Cerebellar cortex (tissue), 1 donor: ENCODE measurements at regions not wholly inside any gene's neighbourhood (a gene's known extent, or its start where the extent isn't known, plus 50 kb on each side); places are given as distances from the start of the nearest gene placed in this dataset.
"Not testable (repeated sequence)": the region's sequence is repeated elsewhere in the genome, so short reads cannot be mapped to it uniquely, and the experiment has no call there.

ENCODE experiments used
- DNase-seq: peaks from one replicate; pipeline ENCODE4 v3.0.0-alpha.2; 2015; ENCODE audit warnings: low spot score

DNA sequence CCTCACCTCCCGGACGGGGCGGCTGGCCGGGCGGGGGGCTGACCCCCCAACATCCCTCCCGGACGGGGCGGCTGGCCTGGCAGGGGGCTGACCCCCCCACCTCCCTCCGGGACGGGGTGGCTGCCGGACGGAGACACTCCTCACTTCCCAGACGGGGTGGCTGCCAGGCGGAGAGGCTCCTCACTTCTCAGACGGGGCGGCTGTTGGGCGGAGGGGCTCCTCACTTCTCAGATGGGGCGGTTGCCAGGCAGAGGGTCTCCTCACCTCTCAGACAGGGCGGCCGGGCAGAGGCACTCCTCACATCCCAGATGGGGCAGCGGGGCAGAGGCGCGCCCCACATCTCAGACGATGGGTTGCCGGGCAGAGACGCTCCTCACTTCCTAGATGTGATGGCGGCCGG, 1280.7 kb upstream of the SEL1L start:
- not testable (repeated sequence) for DNase-seq

DNA sequence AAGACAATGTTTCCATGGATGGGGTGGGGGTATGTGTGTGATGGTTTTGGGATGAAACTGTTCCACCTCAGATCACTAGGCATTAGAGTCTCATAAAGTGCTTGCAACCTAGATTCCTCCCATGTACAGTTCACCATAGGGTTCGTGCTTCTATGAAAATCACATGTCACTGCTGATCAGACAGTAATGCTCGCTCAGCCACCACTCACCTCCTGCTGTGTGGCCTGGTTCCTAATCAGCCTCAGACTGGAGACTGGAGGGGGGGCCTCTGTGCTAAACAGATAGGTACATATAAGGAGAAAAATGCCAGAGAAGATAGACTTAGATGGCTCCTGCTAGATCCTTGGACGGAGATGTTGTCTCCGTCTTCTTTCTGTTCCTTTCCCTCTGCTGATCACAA, 1296.9 kb upstream of the SEL1L start:
- no peak for DNase-seq

DNA sequence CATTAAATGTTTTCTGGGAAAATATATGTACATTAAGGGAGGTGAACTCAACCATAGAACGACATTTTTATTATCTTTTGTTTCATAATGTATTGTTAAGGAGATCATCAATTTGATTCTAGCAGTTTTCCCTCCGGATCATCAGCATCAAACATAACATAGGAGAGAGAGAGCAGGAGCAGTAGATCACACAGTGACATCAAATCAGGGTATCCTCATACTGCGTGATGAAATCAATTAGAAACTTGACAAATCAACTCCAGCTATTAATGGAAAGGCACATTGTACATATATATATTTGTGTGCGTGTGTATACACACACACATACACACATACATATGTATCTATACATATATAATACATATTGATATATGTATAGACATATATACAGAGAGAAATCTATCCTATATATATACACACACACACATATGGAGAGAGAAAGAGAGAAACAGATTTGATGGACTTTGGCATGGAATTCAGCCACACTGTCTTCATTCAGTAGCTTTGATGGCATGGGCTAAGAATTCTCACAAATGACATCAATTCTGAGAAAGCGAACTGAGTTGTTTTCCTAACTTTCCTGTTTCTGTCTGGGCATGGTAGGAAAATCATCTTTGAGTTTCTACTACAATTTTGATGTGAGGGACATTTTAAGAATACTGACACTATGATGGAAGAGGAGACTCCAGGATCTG, 1302.8 kb upstream of the SEL1L start:
- no peak for DNase-seq

DNA sequence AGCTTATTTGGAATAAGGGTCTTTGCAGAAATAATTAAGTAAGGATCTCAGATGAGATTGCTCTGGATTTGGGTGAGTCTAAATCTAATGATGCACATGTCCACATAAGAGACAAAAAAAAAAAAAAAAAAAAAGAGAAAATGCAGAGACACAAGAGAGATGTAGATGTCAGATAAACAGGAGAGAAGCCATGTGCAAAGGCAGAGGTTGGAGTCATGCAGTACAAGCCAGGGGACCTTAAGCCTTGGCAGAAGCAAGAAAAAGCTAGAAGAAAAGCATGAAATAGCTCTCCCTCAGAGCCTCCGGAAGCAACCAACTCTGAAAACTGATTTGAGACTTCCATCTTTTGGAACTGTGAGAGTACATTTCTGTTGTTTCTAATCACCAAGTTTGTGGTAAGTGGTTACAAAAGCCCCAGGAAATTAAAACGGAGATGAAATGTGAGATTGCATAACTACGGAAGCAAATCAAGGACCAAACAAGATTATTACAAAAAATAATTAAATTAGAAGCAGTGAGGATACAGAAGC, 1304.0 kb upstream of the SEL1L start:
- no peak for DNase-seq

DNA sequence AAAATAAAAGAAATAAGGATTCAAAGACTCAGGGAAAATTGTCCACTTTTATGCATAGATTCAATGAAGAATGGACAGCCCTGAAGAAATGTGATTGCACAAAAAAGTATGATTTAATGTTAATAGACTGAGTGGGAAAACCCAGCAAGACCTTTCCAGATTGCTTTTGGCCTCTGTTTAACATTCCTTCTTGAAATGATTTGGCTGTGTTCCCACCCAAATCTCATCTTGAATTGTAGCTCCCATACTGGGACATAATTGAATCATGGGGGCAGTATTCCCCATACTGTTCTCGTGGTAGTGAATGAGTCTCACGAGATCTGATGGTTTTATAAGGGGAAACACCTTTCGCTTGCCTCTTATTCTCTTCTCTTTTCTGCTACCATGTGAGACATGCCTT, 1316.9 kb upstream of the SEL1L start:
- DNase-seq: no peak

DNA sequence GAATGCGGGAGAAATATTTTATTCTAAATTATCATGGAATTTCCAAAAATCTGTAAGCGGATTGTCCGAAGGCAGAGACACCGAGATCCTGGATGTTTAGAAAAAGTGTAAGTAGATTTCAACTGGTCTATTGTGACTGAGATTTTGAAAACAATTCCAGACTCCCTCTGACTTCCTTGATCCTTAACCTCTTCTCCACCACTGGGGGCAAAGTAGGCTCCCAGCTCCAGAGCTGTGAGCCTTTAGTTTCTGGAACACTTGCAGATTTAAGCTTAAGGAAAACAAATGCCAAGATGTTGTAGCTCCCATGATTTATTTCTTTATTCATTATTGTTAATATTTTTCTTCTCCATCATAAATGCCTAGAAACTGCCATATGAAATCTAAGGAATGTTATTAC, 1320.5 kb upstream of the SEL1L start:
- DNase-seq: no peak

DNA sequence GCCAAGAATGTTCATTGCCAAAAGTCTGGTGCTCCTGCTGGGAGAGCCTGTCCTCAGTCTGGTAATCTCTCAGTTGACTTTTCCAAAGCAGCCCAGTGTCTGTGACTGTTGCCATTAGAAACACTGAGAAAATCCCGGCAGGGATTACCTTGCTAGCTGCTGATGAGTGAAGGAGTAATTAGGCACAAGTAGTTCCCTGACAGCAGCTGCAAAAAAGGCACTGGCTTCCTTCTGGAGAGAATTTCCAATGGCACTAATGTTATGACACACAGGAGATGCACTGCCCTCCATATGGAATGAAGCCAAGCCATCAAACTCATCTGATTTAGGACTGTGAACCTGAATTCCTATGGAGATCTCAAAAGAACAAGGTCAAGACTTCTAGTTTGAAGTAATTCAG, 1321.2 kb upstream of the SEL1L start:
- no peak for DNase-seq

DNA sequence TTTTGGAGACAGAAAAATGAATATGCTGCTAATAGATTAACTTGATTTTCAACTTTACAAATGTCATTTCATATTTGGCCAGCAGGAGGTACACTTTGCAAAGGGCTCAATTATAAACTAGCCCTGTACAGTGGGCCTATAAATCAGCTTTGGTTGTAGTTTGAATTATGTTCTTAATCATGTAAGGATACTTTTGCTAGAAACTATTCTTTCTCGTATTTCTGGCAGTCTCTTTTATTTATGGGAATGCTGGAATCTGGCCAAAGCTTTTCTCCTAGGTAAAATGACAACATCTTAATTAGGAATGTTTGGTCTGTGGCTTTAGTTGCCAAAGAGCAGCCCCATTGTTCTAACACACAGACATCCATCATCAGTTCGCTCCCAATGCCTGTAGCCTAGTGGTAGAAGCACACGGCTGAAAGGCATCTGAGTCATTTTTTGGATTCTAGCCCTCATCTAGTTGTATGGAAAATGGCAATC, 1322.3 kb upstream of the SEL1L start:
- no peak for DNase-seq

DNA sequence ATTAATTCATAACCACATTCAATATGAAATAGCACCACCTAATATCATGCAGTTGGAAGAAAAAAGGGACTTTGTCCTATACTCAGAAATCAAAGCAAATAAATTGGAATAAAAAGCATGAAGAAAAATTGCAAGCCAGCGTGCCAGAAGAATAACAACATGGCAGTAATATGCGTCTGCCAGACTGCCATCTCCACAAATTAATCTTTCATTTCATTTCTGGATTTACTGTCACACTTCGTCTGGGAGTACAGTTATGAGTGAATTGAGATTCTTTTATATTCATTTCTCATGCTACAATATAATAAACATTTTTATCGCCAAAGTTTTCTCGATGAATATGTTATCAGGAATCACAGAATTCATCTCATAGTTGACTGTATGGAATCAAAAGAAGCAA, 1327.7 kb upstream of the SEL1L start:
- DNase-seq: no peak

DNA sequence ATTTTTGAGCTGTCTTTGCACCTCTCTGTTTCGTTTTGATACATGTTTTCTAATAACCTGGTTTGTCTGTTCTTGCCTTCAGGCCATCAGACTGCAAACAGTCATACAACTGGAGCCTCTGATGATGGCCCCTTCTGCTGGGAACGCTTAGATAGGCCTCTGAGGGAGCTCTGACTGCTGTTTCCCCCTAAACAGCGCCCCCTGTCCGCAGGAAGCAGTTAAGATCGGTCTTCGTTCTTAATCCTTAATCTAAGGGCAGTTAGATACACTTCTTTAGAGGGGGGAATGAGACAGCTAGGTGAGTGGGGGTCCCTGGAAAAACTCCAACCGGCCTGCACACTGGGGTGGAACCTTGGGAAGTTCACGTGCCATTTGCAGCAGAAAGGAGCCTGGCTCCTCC, 1338.8 kb upstream of the SEL1L start:
- no peak for DNase-seq

DNA sequence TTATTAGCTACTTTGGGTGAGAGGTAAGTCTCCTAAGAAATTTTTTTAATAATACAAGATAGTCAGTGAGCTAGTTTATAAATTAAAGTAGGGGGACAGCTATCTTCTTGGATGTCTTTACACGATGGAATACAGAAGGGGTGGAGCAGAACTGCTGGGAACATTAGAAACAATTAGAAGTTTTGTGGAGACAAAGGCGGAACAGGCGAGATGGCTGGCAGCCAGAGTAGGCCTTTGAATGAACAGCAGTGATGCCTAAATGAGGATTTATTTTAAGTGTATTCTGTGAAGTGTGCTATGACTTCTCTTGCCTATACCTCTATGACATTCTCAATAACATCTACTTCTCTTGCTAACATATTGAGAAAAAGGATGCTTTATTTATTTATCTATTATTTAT, 1345.3 kb upstream of the SEL1L start:
- DNase-seq: no peak

DNA sequence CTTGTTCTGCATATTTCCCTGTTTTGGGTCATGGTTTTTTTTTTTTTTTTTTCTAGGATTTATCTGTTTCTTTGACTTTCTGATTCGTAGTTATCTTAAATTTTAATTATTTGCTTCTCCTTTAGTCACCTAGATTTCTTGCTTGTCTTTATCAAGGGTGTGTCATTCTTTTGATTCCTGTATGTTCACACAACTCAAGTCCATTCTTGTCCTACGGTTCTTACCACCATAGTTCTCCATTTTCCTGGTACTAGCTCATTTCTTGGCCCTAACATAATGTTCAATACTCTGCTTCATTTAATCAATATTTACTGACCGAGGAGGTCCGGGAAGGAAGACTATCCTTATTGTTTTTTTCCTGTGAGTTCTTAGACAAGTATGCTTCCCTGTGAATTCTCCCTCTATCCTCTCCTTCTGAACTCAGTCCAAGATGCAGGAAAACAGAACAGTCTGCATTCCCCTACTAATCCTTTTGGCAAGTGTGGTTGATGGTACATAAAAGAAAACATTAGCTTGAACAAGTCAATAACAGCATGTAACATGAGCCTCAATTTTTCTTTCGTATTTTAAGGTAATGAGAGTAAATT, 1346.4 kb upstream of the SEL1L start:
- DNase-seq: no peak

DNA sequence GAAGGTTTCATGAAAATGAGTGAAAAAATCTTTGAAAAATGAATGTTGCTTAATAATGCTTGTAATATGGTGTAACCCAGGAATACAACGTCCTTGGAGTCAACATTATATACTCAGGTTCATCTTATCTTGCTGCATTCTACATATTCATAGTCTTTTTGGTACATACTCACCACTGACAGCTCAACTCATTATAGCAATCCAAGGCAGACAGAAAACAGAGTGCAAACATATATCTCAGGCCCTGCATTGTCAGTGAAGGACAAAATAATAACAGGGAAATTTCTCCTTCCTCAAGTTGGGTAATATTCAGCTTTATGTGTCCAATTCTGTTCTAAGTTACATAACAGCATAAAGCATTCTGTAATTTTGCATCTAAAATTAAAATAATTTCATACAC, 1353.0 kb upstream of the SEL1L start:
- no peak for DNase-seq

DNA sequence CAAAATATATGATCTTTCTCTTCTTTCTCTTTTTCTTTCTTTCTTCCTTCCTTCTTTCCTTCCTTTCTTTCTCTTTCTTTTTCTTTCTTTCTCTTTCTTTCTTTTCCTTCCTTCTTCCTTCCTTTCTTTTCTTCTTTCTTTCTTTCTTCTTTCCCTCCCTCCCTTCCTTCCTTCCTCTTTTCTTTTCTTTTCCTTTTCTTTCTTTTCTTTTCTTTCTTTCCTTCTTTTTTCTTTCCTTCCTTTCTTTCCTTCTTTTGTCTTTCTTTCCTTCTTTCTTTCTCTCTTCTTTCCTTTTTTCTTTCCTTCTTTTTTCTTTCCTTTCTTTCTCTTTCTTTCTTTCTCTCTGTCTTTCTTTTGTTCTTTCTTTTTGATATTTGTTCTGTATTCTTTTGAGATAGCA, 1356.0 kb upstream of the SEL1L start:
- no peak for DNase-seq

DNA sequence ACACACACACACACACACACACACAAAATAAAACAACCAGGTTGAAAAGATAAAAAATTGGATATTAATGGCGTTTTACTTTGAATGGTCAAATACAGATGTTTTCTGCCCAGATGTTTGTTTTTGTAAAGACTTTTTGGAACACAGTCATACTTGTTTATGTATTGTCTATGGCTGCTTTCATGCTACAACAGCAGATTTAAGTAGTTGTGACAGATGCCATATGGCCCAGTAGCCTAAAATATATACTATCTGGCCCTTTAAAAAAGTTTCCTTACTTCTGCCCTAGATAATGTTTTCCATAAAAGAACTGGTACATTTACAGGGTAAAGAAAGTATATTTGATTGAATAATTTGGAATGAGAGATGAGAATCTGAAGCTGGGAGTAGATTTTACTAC, 1362.8 kb upstream of the SEL1L start:
- no peak for DNase-seq

DNA sequence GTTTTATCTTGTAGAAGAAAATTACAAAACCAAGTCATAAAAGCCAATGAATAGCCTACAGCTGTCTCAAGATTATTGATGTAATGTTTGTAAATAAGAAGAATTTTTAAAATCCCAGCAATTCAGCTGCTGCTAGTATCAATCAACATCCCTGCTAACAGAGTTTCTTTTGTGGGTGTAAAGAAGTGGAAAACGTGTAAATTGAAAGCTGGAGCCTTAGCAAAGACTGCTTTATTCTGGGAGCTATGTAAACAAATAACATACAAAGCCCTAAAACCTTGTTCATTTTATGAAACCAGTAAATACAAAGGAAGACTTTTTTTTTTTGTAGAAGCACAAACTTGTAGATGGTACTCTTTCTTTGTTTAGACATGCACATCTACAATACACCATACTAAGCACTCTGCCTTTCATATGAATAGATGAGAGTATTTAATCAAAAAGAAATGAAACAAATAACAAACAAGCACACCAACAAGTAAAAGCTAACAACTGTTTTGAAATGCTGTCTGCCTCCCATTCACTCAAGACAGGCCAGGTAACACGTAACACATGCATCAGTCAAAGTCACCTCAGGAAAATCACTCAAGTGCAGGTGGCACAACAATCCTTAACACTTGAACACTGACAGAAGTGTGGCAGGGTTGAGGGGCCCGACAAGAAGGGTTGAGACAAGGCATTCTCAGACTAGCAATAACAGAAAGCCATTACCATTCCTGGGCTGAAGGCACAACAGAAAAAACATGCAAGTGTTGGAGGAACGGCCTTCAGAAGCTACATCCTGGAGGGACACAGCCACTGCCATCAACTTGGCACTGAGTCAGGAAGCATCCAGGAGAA, 1364.0 kb upstream of the SEL1L start:
- DNase-seq: no peak

DNA sequence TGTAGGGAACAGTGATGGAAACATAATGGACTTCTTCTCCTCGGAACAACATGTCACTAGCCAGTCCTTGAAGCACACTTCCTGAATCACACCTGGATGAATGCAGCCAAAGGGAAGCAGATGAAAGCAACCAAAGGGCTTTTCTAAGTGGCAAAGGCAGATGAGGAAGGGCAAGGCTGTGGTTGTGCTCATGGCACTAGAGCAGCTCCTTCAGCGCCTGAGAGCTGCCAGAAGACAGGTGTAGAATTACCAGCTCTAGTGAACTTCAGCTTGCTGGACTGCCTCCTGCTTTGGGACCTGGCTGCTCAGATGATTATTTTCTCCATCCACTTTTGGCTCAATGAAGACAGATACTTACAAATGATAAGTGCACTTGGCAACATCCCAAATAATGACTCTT, 1372.1 kb upstream of the SEL1L start:
- DNase-seq: no peak

DNA sequence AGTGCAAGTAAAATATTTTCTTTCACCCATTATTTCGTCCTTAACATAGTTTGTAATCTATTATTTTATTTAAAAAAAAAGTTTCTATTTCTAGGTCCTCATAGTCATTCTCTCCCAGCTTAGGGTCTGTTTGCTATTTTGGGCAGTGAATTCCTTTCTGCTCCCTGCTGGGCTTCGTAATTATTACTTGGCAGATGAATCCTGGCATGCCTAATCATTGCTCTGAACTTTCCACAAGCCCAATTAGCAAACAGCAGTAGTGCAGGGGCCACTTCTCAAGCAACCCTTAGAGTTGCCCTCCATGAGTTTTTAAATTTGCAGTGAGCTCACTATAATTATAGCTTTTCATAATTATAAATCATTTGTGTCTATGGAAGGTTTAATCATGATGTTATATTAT, 1378.3 kb upstream of the SEL1L start:
- no peak for DNase-seq

DNA sequence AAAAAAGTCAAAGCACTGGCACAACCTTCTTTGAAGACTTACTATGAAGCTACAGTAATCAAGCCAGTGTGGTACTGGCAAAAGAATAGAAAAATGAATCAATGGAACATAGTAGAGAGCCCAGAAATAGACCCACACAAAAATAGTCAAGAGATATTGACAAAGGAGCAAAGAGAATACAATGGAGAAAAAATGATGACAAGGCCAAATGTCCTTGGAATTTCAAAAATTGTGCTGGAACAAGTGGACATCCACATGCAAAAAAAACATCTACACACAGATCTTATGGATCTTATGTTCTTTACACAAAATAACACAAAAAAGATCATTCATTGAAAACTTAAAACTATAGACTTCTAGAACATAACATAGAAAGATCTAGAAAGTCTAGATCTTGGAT, 1379.7 kb upstream of the SEL1L start:
- DNase-seq: no peak

DNA sequence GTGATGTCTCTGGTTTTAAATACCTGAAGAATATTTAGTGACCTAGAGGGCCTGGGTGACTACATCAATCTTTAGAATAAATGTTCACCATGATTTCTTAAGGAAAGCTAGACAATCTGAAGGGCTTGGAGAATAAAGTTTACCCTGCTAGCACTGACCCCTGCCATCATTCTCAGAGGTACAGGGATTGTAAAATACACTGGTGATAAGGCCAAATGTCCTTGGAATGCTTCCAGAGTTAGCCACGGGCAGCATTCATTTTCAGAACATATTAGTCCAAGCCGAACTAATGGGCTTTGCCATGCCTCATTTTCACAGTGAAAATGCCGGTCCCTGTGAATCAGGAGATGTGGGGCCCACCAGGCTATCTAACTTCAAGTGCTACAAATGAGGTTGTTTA, 1381.7 kb upstream of the SEL1L start:
- no peak for DNase-seq

DNA sequence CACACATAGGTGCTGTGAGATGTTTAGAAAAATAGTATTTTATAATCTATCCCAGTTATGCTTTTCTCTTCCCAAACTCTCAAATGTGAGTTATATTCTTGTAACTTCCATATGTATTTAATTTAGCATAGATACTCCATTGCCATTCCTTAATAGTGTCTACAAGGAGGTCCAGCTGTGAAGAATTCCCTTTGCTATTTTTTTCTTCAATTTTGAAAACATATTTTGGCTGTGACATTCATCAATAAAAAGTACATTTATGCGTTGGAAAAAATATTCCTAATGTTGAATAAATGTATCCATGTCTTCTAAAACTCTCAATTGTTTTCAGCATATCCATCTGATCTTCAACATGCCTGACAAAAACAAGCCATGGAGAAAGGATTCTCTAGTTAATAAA, 1402.0 kb upstream of the SEL1L start:
- no peak for DNase-seq

DNA sequence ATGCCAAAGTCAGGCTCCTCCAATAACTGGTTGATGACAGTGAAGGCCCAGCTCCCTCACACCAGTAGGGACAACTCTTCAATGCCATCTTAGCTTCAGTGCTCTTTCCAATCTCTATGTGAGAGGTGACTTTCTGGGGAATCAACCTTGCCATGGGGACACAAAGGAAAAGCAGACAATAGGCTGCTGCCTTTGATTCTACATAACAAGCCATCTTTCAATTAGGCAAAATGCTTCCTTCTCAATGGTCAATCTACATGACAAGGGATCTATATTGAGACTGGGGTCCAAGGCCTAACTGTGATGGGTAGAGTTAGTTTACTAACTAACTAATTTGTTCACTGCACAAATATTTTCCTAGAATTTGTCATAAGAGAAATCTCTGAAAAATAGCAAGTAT, 1417.5 kb upstream of the SEL1L start:
- DNase-seq: no peak

DNA sequence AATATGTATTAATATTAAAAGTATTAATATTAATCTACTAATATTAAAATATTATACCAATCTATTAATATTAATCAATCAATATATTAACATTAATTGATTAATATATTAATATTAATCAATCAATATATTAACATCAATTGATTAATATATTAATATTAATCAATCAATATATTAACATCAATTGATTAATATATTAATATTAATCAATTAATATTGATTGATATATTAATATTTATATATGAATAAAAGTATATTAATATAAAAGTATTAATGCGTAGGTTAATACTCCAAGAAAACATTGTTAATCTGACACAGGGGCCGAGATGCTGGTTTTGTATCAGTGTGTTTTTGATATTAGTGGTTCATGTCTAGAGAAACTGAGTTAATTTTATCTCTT, 1430.1 kb upstream of the SEL1L start:
- no peak for DNase-seq
